Stomach (tissue), 4 donors: ENCODE measurements at regions not wholly inside any gene's neighbourhood (a gene's known extent, or its start where the extent isn't known, plus 50 kb on each side); places are given as distances from the start of the nearest gene placed in this dataset.

Experiments
- CTCF ChIP-seq, 7 experiments: fragments of 450-650 bp in 4 of 7; fragments of 200-600 bp in 3 of 7; sonication (generic) in 3 of 7; IDR thresholded peaks; one replicate each; pipeline ENCODE4 v1.5.1; 2016 to 2019; ENCODE audit warnings: antibody characterized with exemption in 7 of 7, control low read depth in 2 of 7, mild to moderate bottlenecking in 1 of 7
- EP300 ChIP-seq: sonication (generic); formaldehyde crosslinking; IDR thresholded peaks from one replicate; pipeline ENCODE4 v1.6.1; 2017; ENCODE audit warnings: antibody characterized with exemption
- POLR2A ChIP-seq, 4 donors: fragments of 450-650 bp; IDR thresholded peaks; one replicate each; pipeline ENCODE4 v1.6.1; 2016; ENCODE audit warnings: antibody characterized with exemption in 4 of 4, control low read depth in 2 of 4, mild to moderate bottlenecking in 1 of 4, moderate library complexity in 1 of 4
- POLR2AphosphoS5 ChIP-seq, 3 donors: sonication (generic); formaldehyde crosslinking; IDR thresholded peaks; one replicate each; pipeline ENCODE4 v1.6.1; 2016; ENCODE audit warnings: antibody characterized with exemption in 3 of 3

DNA sequence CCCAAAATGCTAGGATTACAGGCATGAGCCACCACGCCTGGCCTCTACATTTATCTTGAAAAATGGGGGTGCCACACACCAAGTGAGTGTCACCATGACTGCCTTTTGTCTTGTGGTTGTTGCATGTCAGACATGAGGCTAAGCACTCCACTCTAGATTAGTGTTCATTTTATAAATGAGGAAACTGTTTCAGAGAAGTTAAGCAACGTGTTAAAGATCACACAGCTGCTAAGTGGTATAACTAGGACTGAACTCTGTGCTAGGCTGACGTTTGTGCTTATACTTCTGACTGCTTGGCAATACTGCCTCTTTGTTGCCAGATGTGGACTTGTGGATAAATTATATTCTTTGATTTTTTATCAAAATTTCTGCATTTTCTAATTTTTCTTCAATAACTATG lies 50.8 kb upstream of the SMAD6 start:
- no peak for TF ChIP-seq CTCF (IDR thresholded peaks at IDR 0.05)
- no peak for TF ChIP-seq EP300
- no peak for TF ChIP-seq POLR2AphosphoS5 (IDR thresholded peaks at IDR 0.05)
- TF ChIP-seq POLR2A (IDR thresholded peaks at IDR 0.05), result no peak
